C4-2B (cell line): ENCODE measurements at regions not wholly inside any gene's neighbourhood (a gene's known extent, or its start where the extent isn't known, plus 50 kb on each side); places are given as distances from the start of the nearest gene placed in this dataset.

Source experiments
- CTCF ChIP-seq: fragments of 450-650 bp; conservative IDR thresholded peaks from 2 replicates; pipeline ENCODE4 v1.5.1; 2017; ENCODE audit warnings: mild to moderate bottlenecking
- ZFX ChIP-seq: fragments of 450-650 bp; IDR thresholded peaks from 2 replicates; pipeline ENCODE4 v1.6.1; 2017

GRCh38 chr3:176190755-176191154, 1006.5 kb downstream of the TBL1XR1 start:
- TF ChIP-seq CTCF, result no peak
- TF ChIP-seq ZFX, result no peak
